ENCODE measurements at regions not wholly inside any gene's neighbourhood (a gene's known extent, or its start where the extent isn't known, plus 50 kb on each side); places are given as distances from the start of the nearest gene placed in this dataset.

- peak overlapping the region; percentile 90 for H3K27ac ChIP-seq (ENCODE audit: low read length)
- 95% methylated on average over 5 of the region's 5 CpGs for WGBS (ENCODE audit: insufficient coverage)
- peak overlapping the region; percentile 90 to 97 for H3K27ac Mint-ChIP-seq
- peaks cover 28 to 37% of the 10 kb centered on the region in 2 experiments for H3K4me1 ChIP-seq (ENCODE audit: control insufficient read depth in 1 of 2, extremely low read depth in 1 of 2, insufficient read depth in 2 of 2, low read length in 2 of 2)
- no peaks in the 10 kb centered on the region for H3K36me3 Mint-ChIP-seq
- H3K27me3 Mint-ChIP-seq: peaks cover 0 to 2% of the 10 kb centered on the region in 2 donors
- H3K27me3 ChIP-seq (replicated peaks in 1 of 2; ENCODE audit: control insufficient read depth in 2 of 2, extremely low read depth in 1 of 2, insufficient read depth in 2 of 2, low read length in 1 of 2): no peaks in the 10 kb centered on the region
- H3K36me3 ChIP-seq (ENCODE audit: control insufficient read depth in 2 of 2, extremely low read depth in 1 of 2, insufficient read depth in 1 of 2, low read length in 1 of 2): no peaks in the 10 kb centered on the region
- peaks cover 45 to 50% (median 45%) of the 10 kb centered on the region in 3 donors for H3K4me1 Mint-ChIP-seq
- ChIA-PET CTCF (no interaction called here), POLR2A (no interaction called here)
- no peak overlapping the region for H3K4me3 ChIP-seq (ENCODE audit: control insufficient read depth in 1 of 2, extremely low read depth in 1 of 2, low read length in 1 of 2)
- no peaks in the 10 kb centered on the region for H3K9me3 ChIP-seq
- no peak for DNase-seq
- no peak for ATAC-seq (replicated peaks in 1 of 4)
- peak overlapping the region in 1 of 3 donors; percentile 55 for H3K4me3 Mint-ChIP-seq
- H3K9me3 Mint-ChIP-seq: no peaks in the 10 kb centered on the region
These were observed 391.1 kb downstream of the TNS1 start for GRCh38 chr2:217611626-217612127.

- no CpG with 5 or more reads among the region's 4 CpGs for WGBS (ENCODE audit: insufficient coverage)
- peaks cover 0 to 2% of the 10 kb centered on the region in 2 donors for H3K27me3 Mint-ChIP-seq
- POLR2A ChIA-PET: no interaction called here
These were observed 391.7 kb downstream of the TNS1 start for GRCh38 chr2:217611056-217611455.

GRCh38 chr2:217610401-217610814 lies 392.4 kb downstream of the TNS1 start:
- Histone ChIP-seq H3K27ac (ENCODE audit: low read length) (peak overlapping the region; percentile 90), H3K4me1 (ENCODE audit: control insufficient read depth in 1 of 2, extremely low read depth in 1 of 2, insufficient read depth in 2 of 2, low read length in 2 of 2) (peaks cover 28 to 40% of the 10 kb centered on the region in 2 experiments), H3K36me3 (ENCODE audit: control insufficient read depth in 2 of 2, extremely low read depth in 1 of 2, insufficient read depth in 1 of 2, low read length in 1 of 2) (no peaks in the 10 kb centered on the region), H3K4me3 (ENCODE audit: control insufficient read depth in 1 of 2, extremely low read depth in 1 of 2, low read length in 1 of 2) (no peak overlapping the region), H3K27me3 (replicated peaks in 1 of 2; ENCODE audit: control insufficient read depth in 2 of 2, extremely low read depth in 1 of 2, insufficient read depth in 2 of 2, low read length in 1 of 2) (no peaks in the 10 kb centered on the region), H3K9me3 (no peaks in the 10 kb centered on the region)
- ATAC-seq (replicated peaks in 1 of 4) (peak; percentile 77 to 89 (median 88)), DNase-seq (peak in 33 of 35 experiments; percentile 3 to 54 (median 28))
- CTCF ChIA-PET: interaction anchor here in 1 of 2 donors (0.6 kb wide), 1 partner anchor 40 kb away, joined by 3 read pairs; no protein-coding TSS in a partner anchor
- Mint-ChIP-seq H3K9me3 (no peaks in the 10 kb centered on the region), H3K4me1 (peaks cover 52 to 57% (median 53%) of the 10 kb centered on the region in 3 donors), H3K27me3 (peaks cover 0 to 2% of the 10 kb centered on the region in 2 donors), H3K4me3 (peak overlapping the region; percentile 0 to 55 (median 11)), H3K36me3 (no peaks in the 10 kb centered on the region), H3K27ac (peak overlapping the region; percentile 90 to 97)
- 6% methylated on average over 6 of the region's 6 CpGs for WGBS (ENCODE audit: insufficient coverage)
- POLR2A ChIA-PET: no interaction called here

More at GRCh38 chr2:217611056-217611455, 391.7 kb downstream of the TNS1 start:
- DNase-seq: peak in 1 of 35 experiments; percentile 2
- Histone ChIP-seq H3K36me3 (ENCODE audit: control insufficient read depth in 2 of 2, extremely low read depth in 1 of 2, insufficient read depth in 1 of 2, low read length in 1 of 2) (no peaks in the 10 kb centered on the region), H3K27ac (ENCODE audit: low read length) (peak overlapping the region; percentile 90), H3K27me3 (replicated peaks in 1 of 2; ENCODE audit: control insufficient read depth in 2 of 2, extremely low read depth in 1 of 2, insufficient read depth in 2 of 2, low read length in 1 of 2) (no peaks in the 10 kb centered on the region), H3K4me3 (ENCODE audit: control insufficient read depth in 1 of 2, extremely low read depth in 1 of 2, low read length in 1 of 2) (no peak overlapping the region), H3K9me3 (no peaks in the 10 kb centered on the region), H3K4me1 (ENCODE audit: control insufficient read depth in 1 of 2, extremely low read depth in 1 of 2, insufficient read depth in 2 of 2, low read length in 2 of 2) (peaks cover 28 to 40% of the 10 kb centered on the region in 2 experiments)
- peak overlapping the region; percentile 90 to 97 for H3K27ac Mint-ChIP-seq
- CTCF ChIA-PET: interaction anchor here in 1 of 2 donors (0.6 kb wide), 1 partner anchor 39 kb away, joined by 3 read pairs; no protein-coding TSS in a partner anchor
- H3K4me3 Mint-ChIP-seq: peak overlapping the region in 2 of 3 donors; percentile 0 to 55
- ATAC-seq (replicated peaks in 1 of 4): peak in 1 of 4 experiments; percentile 10
- H3K9me3 Mint-ChIP-seq: no peaks in the 10 kb centered on the region
- H3K4me1 Mint-ChIP-seq: peaks cover 51 to 57% (median 52%) of the 10 kb centered on the region in 3 donors
- H3K36me3 Mint-ChIP-seq: no peaks in the 10 kb centered on the region

- peak overlapping the region; percentile 90 to 97 for H3K27ac Mint-ChIP-seq
- peaks cover 53 to 56% (median 55%) of the 10 kb centered on the region in 3 donors for H3K4me1 Mint-ChIP-seq
- peaks cover 28 to 40% of the 10 kb centered on the region in 2 experiments for H3K4me1 ChIP-seq (ENCODE audit: control insufficient read depth in 1 of 2, extremely low read depth in 1 of 2, insufficient read depth in 2 of 2, low read length in 2 of 2)
- CTCF ChIA-PET: no interaction called here
- H3K4me3 ChIP-seq (ENCODE audit: control insufficient read depth in 1 of 2, extremely low read depth in 1 of 2, low read length in 1 of 2): no peak overlapping the region
- no peaks in the 10 kb centered on the region for H3K9me3 ChIP-seq
- POLR2A ChIA-PET: no interaction called here
- ATAC-seq (replicated peaks in 1 of 4) (peak in 3 of 4 experiments; percentile 4 to 37 (median 26)), DNase-seq (peak in 1 of 35 experiments; percentile 7)
- peak overlapping the region in 1 of 3 donors; percentile 55 for H3K4me3 Mint-ChIP-seq
- H3K27me3 ChIP-seq (replicated peaks in 1 of 2; ENCODE audit: control insufficient read depth in 2 of 2, extremely low read depth in 1 of 2, insufficient read depth in 2 of 2, low read length in 1 of 2): no peaks in the 10 kb centered on the region
- no peaks in the 10 kb centered on the region for H3K9me3 Mint-ChIP-seq
- no peaks in the 10 kb centered on the region for H3K36me3 Mint-ChIP-seq
- H3K27ac ChIP-seq (ENCODE audit: low read length): peak overlapping the region; percentile 90
- 59% methylated on average over 3 of the region's 3 CpGs for WGBS (ENCODE audit: insufficient coverage)
- peaks cover 0 to 2% of the 10 kb centered on the region in 2 donors for H3K27me3 Mint-ChIP-seq
- no peaks in the 10 kb centered on the region for H3K36me3 ChIP-seq (ENCODE audit: control insufficient read depth in 2 of 2, extremely low read depth in 1 of 2, insufficient read depth in 1 of 2, low read length in 1 of 2)
These were observed 392.8 kb downstream of the TNS1 start for GRCh38 chr2:217609952-217610351.

GRCh38 chr2:217606296-217606695 lies 396.5 kb downstream of the TNS1 start:
- Histone ChIP-seq H3K9me3 (no peaks in the 10 kb centered on the region), H3K27ac (ENCODE audit: low read length) (no peak overlapping the region), H3K36me3 (ENCODE audit: control insufficient read depth in 2 of 2, extremely low read depth in 1 of 2, insufficient read depth in 1 of 2, low read length in 1 of 2) (no peaks in the 10 kb centered on the region), H3K4me3 (ENCODE audit: control insufficient read depth in 1 of 2, extremely low read depth in 1 of 2, low read length in 1 of 2) (no peak overlapping the region), H3K27me3 (replicated peaks in 1 of 2; ENCODE audit: control insufficient read depth in 2 of 2, extremely low read depth in 1 of 2, insufficient read depth in 2 of 2, low read length in 1 of 2) (no peaks in the 10 kb centered on the region), H3K4me1 (ENCODE audit: control insufficient read depth in 1 of 2, extremely low read depth in 1 of 2, insufficient read depth in 2 of 2, low read length in 2 of 2) (peaks cover 16 to 30% of the 10 kb centered on the region in 2 experiments)
- Mint-ChIP-seq H3K4me3 (no peak overlapping the region), H3K27ac (no peak overlapping the region), H3K4me1 (peaks cover 41 to 42% (median 42%) of the 10 kb centered on the region in 3 donors), H3K27me3 (peaks cover 0 to 2% of the 10 kb centered on the region in 2 donors), H3K36me3 (no peaks in the 10 kb centered on the region), H3K9me3 (no peaks in the 10 kb centered on the region)
- ATAC-seq (replicated peaks in 1 of 4) (no peak), DNase-seq (no peak)
- ChIA-PET CTCF (no interaction called here), POLR2A (no interaction called here)
- 22% methylated on average over 1 of the region's 1 CpG for WGBS (ENCODE audit: insufficient coverage)

GRCh38 chr2:217604527-217605194 lies 398.1 kb downstream of the TNS1 start:
- H3K27me3 ChIP-seq (replicated peaks in 1 of 2; ENCODE audit: control insufficient read depth in 2 of 2, extremely low read depth in 1 of 2, insufficient read depth in 2 of 2, low read length in 1 of 2): peaks cover 0 to 2% of the 10 kb centered on the region in 2 experiments
- peaks cover 6 to 13% of the 10 kb centered on the region in 2 experiments for H3K4me1 ChIP-seq (ENCODE audit: control insufficient read depth in 1 of 2, extremely low read depth in 1 of 2, insufficient read depth in 2 of 2, low read length in 2 of 2)
- Mint-ChIP-seq H3K27me3 (peaks cover 0 to 2% of the 10 kb centered on the region in 2 donors), H3K27ac (no peak overlapping the region), H3K9me3 (no peaks in the 10 kb centered on the region), H3K4me3 (no peak overlapping the region), H3K4me1 (peaks cover 25 to 26% (median 26%) of the 10 kb centered on the region in 3 donors), H3K36me3 (no peaks in the 10 kb centered on the region)
- ATAC-seq (replicated peaks in 1 of 4) (no peak), DNase-seq (no peak)
- H3K36me3 ChIP-seq (ENCODE audit: control insufficient read depth in 2 of 2, extremely low read depth in 1 of 2, insufficient read depth in 1 of 2, low read length in 1 of 2): no peaks in the 10 kb centered on the region
- ChIA-PET POLR2A (no interaction called here), CTCF (no interaction called here)
- no peak overlapping the region for H3K27ac ChIP-seq (ENCODE audit: low read length)
- no peak overlapping the region for H3K4me3 ChIP-seq (ENCODE audit: control insufficient read depth in 1 of 2, extremely low read depth in 1 of 2, low read length in 1 of 2)
- WGBS (ENCODE audit: insufficient coverage): 87% methylated on average over 5 of the region's 9 CpGs
- no peaks in the 10 kb centered on the region for H3K9me3 ChIP-seq
